ENCODE measurements at regions not wholly inside any gene's neighbourhood (a gene's known extent, or its start where the extent isn't known, plus 50 kb on each side); places are given as distances from the start of the nearest gene placed in this dataset.

GRCh38 chr15:60155661-60156060, 151.6 kb downstream of the FOXB1 start (continued):
- TF ChIP-seq AFF4 (CRISPR knock-in tag; IDR thresholded peaks at IDR 0.05), result no peak
- TF ChIP-seq, protein P1, sequence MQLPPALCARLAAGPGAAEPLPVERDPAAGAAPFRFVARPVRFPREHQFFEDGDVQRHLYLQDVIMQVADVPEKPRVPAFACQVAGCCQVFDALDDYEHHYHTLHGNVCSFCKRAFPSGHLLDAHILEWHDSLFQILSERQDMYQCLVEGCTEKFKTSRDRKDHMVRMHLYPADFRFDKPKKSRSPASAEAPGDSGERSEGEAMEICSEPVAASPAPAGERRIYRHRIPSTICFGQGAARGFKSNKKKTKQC (CRISPR knock-in tag; IDR thresholded peaks at IDR 0.05), result no peak
- TF ChIP-seq HDAC3 (IDR thresholded peaks at IDR 0.05; ENCODE audit: borderline replicate concordance, partially characterized antibody), result no peak
- TF ChIP-seq PHF21A (IDR thresholded peaks at IDR 0.05; ENCODE audit: borderline replicate concordance, low read depth), result no peak
- TF ChIP-seq MAFG (tag; conservative IDR thresholded peaks at IDR 0.05), result no peak

DNA sequence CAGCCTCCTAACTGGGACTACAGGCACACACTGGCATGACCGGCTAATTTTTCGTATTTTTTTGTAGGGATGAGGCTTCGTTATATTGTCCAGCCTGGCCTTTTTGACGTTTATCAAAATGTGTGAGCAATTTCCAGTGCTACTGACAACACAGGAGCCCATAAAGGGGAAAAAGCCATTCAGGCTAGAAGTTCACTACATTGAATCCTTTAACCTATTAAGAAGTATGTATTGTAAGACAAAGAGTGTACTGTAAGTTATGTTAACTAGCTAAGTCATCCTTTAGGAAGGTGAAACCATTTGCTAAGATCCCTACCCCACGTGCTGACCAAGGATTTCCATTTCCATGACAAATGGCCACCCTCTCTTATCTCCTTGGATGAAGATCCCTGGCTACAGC, 156.8 kb downstream of the FOXB1 start:
- DNase-seq (ENCODE audit: extremely low read depth in 1 of 4, low spot score in 3 of 4) (no peak), ATAC-seq (no peak), FAIRE-seq (no peak)
- no peak overlapping the region for H2AFZ ChIP-seq (ENCODE audit: low read depth, low read length)
- H3K4me1 ChIP-seq (replicated peaks in 1 of 2; ENCODE audit: control insufficient read depth in 2 of 2, insufficient read depth in 2 of 2, low read length in 2 of 2), result no peaks in the 10 kb centered on the region
- CTCF ChIA-PET (ENCODE audit: low intra/inter-chr PET ratio), result no interaction called here
- H3K9ac ChIP-seq (ENCODE audit: insufficient read depth in 1 of 2, low read depth in 2 of 2, low read length in 2 of 2), result no peak overlapping the region
- no peak overlapping the region for H3K27ac ChIP-seq (ENCODE audit: extremely low read depth, low read depth, low read length)
- peaks cover 3 to 4% of the 10 kb centered on the region in 2 experiments; a peak in 1 of 5 replicates for H3K27me3 ChIP-seq (ENCODE audit: control insufficient read depth in 2 of 2, insufficient read depth in 2 of 2, low read length in 2 of 2)
- H3K36me3 ChIP-seq (ENCODE audit: control insufficient read depth, insufficient read depth, low read length), result no peaks in the 10 kb centered on the region
- intact Hi-C loops (cut with micrococcal nuclease), result no loop called here
- H3K4me2 ChIP-seq (ENCODE audit: insufficient read depth, low read length), result no peak overlapping the region
- WGBS (ENCODE audit: insufficient coverage, low coverage, missing lambda C conversion rate), result 0% methylated on average over 5 of the region's 5 CpGs
- H3K9me1 ChIP-seq (ENCODE audit: control insufficient read depth, insufficient read depth, low read length), result no peaks in the 10 kb centered on the region
- BruUV-seq (replicated peaks), result no TSS peak
- no peaks in the 10 kb centered on the region for H4K20me1 ChIP-seq (replicated peaks; ENCODE audit: control insufficient read depth, insufficient read depth, low read length)
- POLR2A ChIA-PET, result no interaction called here
- no peaks in the 10 kb centered on the region for H3K79me2 ChIP-seq (ENCODE audit: control insufficient read depth, insufficient read depth, low read length)
- in situ Hi-C loops (cut with MboI), result no loop called here
- no peaks in the 10 kb centered on the region for H3K9me3 ChIP-seq (replicated peaks; ENCODE audit: control insufficient read depth, insufficient read depth, low read depth, low read length)
- H3K4me3 ChIP-seq, result no peak overlapping the region
- TF ChIP-seq FOXA3 (CRISPR knock-in tag; conservative IDR thresholded peaks at IDR 0.05 in 1 of 2, IDR thresholded peaks at IDR 0.05 in 1 of 2) (no peak), BACH1 (tag; IDR thresholded peaks at IDR 0.05) (no peak)
- TF ChIP-seq, protein P2, sequence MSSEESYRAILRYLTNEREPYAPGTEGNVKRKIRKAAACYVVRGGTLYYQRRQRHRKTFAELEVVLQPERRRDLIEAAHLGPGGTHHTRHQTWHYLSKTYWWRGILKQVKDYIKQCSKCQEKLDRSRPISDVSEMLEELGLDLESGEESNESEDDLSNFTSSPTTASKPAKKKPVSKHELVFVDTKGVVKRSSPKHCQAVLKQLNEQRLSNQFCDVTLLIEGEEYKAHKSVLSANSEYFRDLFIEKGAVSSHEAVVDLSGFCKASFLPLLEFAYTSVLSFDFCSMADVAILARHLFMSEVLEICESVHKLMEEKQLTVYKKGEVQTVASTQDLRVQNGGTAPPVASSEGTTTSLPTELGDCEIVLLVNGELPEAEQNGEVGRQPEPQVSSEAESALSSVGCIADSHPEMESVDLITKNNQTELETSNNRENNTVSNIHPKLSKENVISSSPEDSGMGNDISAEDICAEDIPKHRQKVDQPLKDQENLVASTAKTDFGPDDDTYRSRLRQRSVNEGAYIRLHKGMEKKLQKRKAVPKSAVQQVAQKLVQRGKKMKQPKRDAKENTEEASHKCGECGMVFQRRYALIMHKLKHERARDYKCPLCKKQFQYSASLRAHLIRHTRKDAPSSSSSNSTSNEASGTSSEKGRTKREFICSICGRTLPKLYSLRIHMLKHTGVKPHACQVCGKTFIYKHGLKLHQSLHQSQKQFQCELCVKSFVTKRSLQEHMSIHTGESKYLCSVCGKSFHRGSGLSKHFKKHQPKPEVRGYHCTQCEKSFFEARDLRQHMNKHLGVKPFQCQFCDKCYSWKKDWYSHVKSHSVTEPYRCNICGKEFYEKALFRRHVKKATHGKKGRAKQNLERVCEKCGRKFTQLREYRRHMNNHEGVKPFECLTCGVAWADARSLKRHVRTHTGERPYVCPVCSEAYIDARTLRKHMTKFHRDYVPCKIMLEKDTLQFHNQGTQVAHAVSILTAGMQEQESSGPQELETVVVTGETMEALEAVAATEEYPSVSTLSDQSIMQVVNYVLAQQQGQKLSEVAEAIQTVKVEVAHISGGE (CRISPR knock-in tag; IDR thresholded peaks at IDR 0.05), result no peak
- TF ChIP-seq, protein P3, sequence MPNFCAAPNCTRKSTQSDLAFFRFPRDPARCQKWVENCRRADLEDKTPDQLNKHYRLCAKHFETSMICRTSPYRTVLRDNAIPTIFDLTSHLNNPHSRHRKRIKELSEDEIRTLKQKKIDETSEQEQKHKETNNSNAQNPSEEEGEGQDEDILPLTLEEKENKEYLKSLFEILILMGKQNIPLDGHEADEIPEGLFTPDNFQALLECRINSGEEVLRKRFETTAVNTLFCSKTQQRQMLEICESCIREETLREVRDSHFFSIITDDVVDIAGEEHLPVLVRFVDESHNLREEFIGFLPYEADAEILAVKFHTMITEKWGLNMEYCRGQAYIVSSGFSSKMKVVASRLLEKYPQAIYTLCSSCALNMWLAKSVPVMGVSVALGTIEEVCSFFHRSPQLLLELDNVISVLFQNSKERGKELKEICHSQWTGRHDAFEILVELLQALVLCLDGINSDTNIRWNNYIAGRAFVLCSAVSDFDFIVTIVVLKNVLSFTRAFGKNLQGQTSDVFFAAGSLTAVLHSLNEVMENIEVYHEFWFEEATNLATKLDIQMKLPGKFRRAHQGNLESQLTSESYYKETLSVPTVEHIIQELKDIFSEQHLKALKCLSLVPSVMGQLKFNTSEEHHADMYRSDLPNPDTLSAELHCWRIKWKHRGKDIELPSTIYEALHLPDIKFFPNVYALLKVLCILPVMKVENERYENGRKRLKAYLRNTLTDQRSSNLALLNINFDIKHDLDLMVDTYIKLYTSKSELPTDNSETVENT (CRISPR knock-in tag; IDR thresholded peaks at IDR 0.05), result no peak

Data from K562 (cell line).